HT1080 (cell line): ENCODE measurements at regions not wholly inside any gene's neighbourhood (a gene's known extent, or its start where the extent isn't known, plus 50 kb on each side); places are given as distances from the start of the nearest gene placed in this dataset.
"Not testable (repeated sequence)": the region's sequence is repeated elsewhere in the genome, so short reads cannot be mapped to it uniquely, and the experiment has no call there.

Source experiments
- DNase-seq: peaks from one replicate; pipeline ENCODE4 v3.0.0-alpha.2; 2015; ENCODE audit warnings: low read depth

GRCh38 chr12:124130691-124131591 lies 157.9 kb downstream of the ZNF664 start:
- no peak for DNase-seq

DNA sequence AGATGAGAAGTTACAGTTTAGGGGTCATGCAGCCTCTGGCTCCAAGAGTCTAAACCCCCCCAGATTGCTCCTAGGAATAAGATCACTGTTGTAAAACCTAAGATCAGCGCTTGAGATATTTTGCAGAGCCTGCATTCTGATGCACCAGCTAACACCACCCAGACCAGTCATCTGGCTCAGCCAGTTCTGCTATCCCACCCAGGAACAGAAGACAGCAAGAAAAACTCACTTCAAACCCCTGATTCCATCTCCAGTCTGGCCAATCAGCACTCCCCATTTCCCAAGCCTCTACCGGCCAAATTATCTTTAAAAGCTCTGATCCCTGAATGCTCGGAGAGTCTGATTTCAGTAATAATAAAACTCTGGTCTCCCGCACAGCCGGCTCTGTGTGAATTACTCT lies 158.6 kb downstream of the ZNF664 start:
- no peak for DNase-seq

- no peak for DNase-seq
These were observed 159.5 kb downstream of the ZNF664 start for GRCh38 chr12:124132530-124132929.

- no peak for DNase-seq
These were observed 158.1 kb upstream of the RFLNA start for GRCh38 chr12:124136796-124137195.

GRCh38 chr12:124140944-124141486 lies 153.9 kb upstream of the RFLNA start:
- DNase-seq, result no peak

DNA sequence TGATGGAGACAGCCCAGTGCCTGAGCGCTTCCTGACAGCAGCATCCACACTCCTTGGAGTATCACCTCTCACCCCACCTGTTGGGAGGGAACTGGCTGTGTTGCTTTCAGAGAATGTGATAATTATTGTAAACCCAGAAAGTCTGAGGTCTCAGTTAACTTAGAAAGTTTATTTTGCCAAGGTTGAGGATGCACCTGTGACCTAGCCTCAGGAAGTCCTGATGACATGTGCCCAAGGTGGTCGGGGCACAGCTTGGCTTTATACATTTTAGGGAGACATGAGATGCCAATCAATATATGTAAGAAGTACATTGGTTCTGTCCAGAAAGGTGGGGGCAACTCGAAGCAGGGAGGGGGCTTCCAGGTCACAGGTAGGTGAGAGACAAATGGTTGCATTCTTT lies 153.3 kb upstream of the RFLNA start:
- DNase-seq, result not testable (repeated sequence)

GRCh38 chr12:124142395-124143035 lies 152.4 kb upstream of the RFLNA start:
- no peak for DNase-seq

GRCh38 chr12:124143726-124144125 lies 151.2 kb upstream of the RFLNA start:
- no peak for DNase-seq

- no peak for DNase-seq
These were observed 150.2 kb upstream of the RFLNA start for GRCh38 chr12:124144531-124145194.

DNA sequence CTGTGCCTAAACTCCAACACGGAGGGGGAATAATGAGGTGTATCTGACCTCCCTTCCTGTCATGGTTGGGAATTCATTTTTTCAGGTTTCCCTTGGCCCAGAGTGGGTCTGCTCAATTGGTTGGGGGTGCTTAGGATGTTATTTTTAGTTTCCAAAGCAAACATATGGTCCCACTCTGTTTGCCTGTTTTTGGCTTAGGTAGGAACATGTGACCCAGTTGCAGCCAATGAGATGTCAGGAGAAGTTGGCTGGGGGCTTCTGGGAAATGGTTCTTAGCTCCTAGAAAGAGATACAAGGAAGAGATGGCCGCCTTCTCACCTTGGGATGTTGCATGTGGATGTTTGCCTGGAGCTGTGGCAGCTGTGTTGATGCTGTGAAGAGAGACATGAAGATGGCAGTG lies 147.9 kb upstream of the RFLNA start:
- no peak for DNase-seq

DNA sequence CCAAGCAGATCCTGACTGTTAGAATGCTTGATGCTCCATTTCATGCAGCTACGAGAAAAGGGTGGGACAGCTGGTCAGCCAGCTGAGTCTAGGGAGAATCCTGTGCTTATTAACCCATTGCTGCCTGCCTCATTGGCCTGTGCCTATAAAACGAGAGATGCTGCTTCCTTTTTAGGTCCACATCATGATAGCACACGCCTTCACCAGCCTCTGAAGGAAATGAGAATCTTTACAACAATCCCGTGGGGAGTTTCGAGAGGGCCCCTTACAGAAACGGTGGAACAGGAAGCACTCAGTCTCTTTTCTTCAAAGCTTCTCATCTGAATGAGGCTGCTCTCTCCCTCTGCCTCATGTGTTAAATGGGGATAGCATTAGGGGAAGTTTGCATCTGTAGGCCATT lies 147.3 kb upstream of the RFLNA start:
- DNase-seq, result no peak

- no peak for DNase-seq
These were observed 146.2 kb upstream of the RFLNA start for GRCh38 chr12:124148481-124149273.

GRCh38 chr12:124149287-124149686 lies 145.6 kb upstream of the RFLNA start:
- no peak for DNase-seq

GRCh38 chr12:124150168-124150567 lies 144.7 kb upstream of the RFLNA start:
- no peak for DNase-seq

DNA sequence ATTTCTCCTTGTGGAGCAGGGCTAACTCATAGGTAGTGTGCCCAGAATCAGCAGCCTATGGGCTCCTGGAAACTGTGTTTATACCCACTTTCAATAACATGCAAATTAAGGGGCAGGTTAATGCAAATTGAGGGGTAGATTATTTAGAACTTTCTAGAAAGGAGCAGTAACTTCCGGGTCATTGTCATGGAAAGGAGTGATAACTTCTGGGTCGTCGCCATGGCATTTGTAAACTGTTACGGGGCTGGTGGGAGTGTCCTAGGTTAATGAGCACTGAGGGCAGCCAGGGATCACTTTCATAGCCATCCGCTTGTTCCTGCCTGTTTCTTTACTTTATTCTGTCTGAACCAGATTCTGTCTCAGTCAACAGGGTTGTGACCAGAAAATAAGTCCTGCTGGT lies 143.3 kb upstream of the RFLNA start:
- DNase-seq, result no peak

DNA sequence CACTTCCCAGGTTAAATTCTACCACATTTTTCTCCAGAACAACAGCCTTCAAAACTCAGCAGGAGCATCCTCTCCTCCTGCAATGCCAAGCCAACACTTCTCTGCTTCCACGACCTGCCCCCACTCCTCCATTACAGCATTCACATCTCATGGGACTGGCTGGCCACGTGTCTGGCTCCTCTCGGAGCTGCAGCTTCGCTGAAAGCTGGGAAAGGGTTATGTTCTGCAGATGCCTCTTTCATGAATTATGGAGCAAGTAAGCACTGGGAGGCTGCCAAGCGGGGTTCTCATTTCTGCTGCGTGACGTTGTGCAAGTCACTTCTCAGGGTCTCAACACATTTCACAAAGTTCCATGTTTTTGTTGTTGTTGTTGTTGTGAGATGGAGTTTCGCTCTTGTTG lies 142.2 kb upstream of the RFLNA start:
- no peak for DNase-seq

DNA sequence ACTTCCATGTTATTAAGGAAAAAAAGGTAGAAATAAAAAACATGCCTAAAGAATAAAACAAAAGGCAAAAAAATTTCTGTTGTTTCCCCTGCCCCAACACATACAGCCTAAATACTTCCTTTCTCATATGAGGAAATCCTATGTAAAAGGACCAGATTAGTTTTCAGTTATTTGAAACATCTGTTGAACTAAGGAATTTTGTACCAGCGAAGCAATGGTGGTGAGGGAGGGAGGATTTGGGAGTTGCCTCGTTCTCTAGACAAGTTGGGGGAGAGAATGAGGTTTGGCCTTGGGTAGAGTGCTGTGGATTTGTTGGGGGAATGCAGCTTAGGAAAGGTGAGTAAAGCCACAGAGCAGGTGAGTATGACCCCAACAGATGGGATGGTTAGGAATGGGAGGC lies 141.5 kb upstream of the RFLNA start:
- no peak for DNase-seq

GRCh38 chr12:124157406-124157805 lies 137.5 kb upstream of the RFLNA start:
- DNase-seq, result no peak

GRCh38 chr12:124159655-124160054 lies 135.2 kb upstream of the RFLNA start:
- no peak for DNase-seq

DNA sequence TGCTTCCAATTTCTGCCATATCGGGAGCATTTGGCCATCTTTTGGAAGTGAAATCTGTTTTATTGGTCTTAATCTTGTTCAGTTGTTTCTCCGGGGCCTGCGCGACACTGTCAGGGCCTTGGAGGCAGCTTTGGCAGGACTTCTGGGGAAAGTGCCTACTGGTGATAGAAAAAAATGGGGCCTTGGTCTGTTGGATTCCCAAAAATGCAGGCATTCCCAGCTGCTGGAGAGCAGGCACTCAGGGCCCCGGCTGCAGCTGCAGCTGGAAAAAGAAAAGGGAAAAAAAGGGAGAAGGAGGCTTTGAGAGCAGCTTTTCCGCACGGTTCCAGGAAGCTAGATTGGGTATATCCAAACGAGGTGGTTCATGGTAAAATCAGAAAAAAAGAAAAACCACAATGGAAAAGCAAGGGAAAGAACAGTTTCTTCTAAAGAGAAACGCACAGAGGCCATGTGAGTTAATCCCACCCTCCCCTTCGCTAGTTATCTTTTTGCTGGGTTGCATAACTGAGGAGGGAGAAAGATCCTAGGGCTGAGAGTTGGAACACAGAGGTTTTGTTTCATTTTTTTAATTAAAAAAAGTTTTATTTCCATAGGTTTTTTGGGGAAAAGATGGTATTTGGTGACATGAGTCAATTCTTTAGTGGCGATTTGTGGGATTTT lies 134.7 kb upstream of the RFLNA start:
- DNase-seq, result no peak

GRCh38 chr12:124161402-124161801 lies 133.5 kb upstream of the RFLNA start:
- not testable (repeated sequence) for DNase-seq
